ENCODE measurements at regions not wholly inside any gene's neighbourhood (a gene's known extent, or its start where the extent isn't known, plus 50 kb on each side); places are given as distances from the start of the nearest gene placed in this dataset.

DNA sequence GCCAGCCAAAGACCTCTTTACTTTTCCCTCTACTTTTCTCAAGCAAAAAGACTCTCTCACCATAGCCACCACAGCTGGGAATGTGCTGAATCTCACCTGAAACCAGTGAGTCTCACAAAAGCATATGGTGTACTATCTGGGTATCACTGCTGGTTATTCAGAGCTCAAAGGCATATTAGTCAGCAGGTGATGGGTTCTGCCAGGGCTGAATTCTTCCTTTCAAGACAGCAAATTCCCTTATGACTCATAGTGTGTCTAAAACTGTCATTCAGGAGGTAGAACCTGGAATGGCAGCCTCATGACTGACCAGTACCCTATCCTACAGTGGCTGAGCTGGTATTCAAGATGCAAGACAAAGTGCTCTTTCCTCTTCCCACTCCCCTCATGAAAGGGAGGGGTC lies 2859.1 kb downstream of the PCDH9 start:
- TF ChIP-seq, protein P1, sequence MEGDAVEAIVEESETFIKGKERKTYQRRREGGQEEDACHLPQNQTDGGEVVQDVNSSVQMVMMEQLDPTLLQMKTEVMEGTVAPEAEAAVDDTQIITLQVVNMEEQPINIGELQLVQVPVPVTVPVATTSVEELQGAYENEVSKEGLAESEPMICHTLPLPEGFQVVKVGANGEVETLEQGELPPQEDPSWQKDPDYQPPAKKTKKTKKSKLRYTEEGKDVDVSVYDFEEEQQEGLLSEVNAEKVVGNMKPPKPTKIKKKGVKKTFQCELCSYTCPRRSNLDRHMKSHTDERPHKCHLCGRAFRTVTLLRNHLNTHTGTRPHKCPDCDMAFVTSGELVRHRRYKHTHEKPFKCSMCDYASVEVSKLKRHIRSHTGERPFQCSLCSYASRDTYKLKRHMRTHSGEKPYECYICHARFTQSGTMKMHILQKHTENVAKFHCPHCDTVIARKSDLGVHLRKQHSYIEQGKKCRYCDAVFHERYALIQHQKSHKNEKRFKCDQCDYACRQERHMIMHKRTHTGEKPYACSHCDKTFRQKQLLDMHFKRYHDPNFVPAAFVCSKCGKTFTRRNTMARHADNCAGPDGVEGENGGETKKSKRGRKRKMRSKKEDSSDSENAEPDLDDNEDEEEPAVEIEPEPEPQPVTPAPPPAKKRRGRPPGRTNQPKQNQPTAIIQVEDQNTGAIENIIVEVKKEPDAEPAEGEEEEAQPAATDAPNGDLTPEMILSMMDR (conservative IDR thresholded peaks at IDR 0.05; ENCODE audit: low read depth in 2 of 2), result no peak
- TF ChIP-seq, protein P2, sequence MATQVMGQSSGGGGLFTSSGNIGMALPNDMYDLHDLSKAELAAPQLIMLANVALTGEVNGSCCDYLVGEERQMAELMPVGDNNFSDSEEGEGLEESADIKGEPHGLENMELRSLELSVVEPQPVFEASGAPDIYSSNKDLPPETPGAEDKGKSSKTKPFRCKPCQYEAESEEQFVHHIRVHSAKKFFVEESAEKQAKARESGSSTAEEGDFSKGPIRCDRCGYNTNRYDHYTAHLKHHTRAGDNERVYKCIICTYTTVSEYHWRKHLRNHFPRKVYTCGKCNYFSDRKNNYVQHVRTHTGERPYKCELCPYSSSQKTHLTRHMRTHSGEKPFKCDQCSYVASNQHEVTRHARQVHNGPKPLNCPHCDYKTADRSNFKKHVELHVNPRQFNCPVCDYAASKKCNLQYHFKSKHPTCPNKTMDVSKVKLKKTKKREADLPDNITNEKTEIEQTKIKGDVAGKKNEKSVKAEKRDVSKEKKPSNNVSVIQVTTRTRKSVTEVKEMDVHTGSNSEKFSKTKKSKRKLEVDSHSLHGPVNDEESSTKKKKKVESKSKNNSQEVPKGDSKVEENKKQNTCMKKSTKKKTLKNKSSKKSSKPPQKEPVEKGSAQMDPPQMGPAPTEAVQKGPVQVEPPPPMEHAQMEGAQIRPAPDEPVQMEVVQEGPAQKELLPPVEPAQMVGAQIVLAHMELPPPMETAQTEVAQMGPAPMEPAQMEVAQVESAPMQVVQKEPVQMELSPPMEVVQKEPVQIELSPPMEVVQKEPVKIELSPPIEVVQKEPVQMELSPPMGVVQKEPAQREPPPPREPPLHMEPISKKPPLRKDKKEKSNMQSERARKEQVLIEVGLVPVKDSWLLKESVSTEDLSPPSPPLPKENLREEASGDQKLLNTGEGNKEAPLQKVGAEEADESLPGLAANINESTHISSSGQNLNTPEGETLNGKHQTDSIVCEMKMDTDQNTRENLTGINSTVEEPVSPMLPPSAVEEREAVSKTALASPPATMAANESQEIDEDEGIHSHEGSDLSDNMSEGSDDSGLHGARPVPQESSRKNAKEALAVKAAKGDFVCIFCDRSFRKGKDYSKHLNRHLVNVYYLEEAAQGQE (IDR thresholded peaks at IDR 0.05; ENCODE audit: unreplicated experiment), result no peak
- TF ChIP-seq EZH2phosphoT487 (IDR thresholded peaks at IDR 0.05; ENCODE audit: unreplicated experiment) (no peak), EZH2 (IDR thresholded peaks at IDR 0.05; ENCODE audit: low read depth, unreplicated experiment) (no peak), NANOG (IDR thresholded peaks at IDR 0.05; ENCODE audit: borderline replicate concordance) (no peak), POLR2AphosphoS5 (IDR thresholded peaks at IDR 0.05; ENCODE audit: low read depth) (no peak), JUNB (IDR thresholded peaks at IDR 0.05; ENCODE audit: unreplicated experiment) (no peak), STAT1 (IDR thresholded peaks at IDR 0.05; ENCODE audit: unreplicated experiment) (no peak), CREB1 (CRISPR knock-in tag; IDR thresholded peaks at IDR 0.05; ENCODE audit: low read depth) (no peak), ZNF114 (CRISPR knock-in tag; IDR thresholded peaks at IDR 0.05) (no peak), ZNF331 (CRISPR knock-in tag; IDR thresholded peaks at IDR 0.05; ENCODE audit: low read depth) (no peak)
- TF ChIP-seq, protein P3, sequence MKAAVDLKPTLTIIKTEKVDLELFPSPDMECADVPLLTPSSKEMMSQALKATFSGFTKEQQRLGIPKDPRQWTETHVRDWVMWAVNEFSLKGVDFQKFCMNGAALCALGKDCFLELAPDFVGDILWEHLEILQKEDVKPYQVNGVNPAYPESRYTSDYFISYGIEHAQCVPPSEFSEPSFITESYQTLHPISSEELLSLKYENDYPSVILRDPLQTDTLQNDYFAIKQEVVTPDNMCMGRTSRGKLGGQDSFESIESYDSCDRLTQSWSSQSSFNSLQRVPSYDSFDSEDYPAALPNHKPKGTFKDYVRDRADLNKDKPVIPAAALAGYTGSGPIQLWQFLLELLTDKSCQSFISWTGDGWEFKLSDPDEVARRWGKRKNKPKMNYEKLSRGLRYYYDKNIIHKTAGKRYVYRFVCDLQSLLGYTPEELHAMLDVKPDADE (IDR thresholded peaks at IDR 0.05), result no peak
- TF ChIP-seq, protein P4, sequence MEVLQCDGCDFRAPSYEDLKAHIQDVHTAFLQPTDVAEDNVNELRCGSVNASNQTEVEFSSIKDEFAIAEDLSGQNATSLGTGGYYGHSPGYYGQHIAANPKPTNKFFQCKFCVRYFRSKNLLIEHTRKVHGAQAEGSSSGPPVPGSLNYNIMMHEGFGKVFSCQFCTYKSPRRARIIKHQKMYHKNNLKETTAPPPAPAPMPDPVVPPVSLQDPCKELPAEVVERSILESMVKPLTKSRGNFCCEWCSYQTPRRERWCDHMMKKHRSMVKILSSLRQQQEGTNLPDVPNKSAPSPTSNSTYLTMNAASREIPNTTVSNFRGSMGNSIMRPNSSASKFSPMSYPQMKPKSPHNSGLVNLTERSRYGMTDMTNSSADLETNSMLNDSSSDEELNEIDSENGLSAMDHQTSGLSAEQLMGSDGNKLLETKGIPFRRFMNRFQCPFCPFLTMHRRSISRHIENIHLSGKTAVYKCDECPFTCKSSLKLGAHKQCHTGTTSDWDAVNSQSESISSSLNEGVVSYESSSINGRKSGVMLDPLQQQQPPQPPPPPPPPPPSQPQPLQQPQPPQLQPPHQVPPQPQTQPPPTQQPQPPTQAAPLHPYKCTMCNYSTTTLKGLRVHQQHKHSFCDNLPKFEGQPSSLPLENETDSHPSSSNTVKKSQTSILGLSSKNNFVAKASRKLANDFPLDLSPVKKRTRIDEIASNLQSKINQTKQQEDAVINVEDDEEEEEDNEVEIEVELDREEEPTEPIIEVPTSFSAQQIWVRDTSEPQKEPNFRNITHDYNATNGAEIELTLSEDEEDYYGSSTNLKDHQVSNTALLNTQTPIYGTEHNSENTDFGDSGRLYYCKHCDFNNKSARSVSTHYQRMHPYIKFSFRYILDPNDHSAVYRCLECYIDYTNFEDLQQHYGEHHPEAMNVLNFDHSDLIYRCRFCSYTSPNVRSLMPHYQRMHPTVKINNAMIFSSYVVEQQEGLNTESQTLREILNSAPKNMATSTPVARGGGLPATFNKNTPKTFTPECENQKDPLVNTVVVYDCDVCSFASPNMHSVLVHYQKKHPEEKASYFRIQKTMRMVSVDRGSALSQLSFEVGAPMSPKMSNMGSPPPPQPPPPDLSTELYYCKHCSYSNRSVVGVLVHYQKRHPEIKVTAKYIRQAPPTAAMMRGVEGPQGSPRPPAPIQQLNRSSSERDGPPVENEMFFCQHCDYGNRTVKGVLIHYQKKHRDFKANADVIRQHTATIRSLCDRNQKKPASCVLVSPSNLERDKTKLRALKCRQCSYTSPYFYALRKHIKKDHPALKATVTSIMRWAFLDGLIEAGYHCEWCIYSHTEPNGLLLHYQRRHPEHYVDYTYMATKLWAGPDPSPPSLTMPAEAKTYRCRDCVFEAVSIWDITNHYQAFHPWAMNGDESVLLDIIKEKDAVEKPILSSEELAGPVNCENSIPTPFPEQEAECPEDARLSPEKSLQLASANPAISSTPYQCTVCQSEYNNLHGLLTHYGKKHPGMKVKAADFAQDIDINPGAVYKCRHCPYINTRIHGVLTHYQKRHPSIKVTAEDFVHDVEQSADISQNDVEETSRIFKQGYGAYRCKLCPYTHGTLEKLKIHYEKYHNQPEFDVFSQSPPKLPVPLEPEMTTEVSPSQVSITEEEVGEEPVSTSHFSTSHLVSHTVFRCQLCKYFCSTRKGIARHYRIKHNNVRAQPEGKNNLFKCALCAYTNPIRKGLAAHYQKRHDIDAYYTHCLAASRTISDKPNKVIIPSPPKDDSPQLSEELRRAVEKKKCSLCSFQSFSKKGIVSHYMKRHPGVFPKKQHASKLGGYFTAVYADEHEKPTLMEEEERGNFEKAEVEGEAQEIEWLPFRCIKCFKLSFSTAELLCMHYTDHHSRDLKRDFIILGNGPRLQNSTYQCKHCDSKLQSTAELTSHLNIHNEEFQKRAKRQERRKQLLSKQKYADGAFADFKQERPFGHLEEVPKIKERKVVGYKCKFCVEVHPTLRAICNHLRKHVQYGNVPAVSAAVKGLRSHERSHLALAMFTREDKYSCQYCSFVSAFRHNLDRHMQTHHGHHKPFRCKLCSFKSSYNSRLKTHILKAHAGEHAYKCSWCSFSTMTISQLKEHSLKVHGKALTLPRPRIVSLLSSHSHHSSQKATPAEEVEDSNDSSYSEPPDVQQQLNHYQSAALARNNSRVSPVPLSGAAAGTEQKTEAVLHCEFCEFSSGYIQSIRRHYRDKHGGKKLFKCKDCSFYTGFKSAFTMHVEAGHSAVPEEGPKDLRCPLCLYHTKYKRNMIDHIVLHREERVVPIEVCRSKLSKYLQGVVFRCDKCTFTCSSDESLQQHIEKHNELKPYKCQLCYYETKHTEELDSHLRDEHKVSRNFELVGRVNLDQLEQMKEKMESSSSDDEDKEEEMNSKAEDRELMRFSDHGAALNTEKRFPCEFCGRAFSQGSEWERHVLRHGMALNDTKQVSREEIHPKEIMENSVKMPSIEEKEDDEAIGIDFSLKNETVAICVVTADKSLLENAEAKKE (CRISPR knock-in tag; IDR thresholded peaks at IDR 0.05), result no peak

Data from GM23338 (cell line).